RWPE1 (cell line): ENCODE measurements at regions not wholly inside any gene's neighbourhood (a gene's known extent, or its start where the extent isn't known, plus 50 kb on each side); places are given as distances from the start of the nearest gene placed in this dataset.

Experiments
- CTCF ChIA-PET: fragments of 350-600 bp; sonication (Branson Sonifier 250); formaldehyde crosslinking; extraction: SDS; loops from one replicate; lab custom pipeline; 2021; lab: Yijun Ruan, JAX
- POLR2A ChIA-PET: fragments of 400-600 bp; formaldehyde crosslinking; extraction: SDS; loops from one replicate; lab custom pipeline; 2020; ENCODE audit warnings: antibody characterized with exemption; ENCODE audit not compliant: low non-redundant PET; lab: Yijun Ruan, JAX
- DNase-seq: peaks from one replicate; pipeline ENCODE4 v3.0.0; 2012; ENCODE audit warnings: low spot score
- H3K27ac ChIP-seq: fragments of 450-650 bp; 2 replicates; pipeline ENCODE4 v1.5.1; 2017
- CTCF ChIP-seq: fragments of 450-650 bp; conservative IDR thresholded peaks from 2 replicates; pipeline ENCODE4 v1.5.1; 2017; ENCODE audit warnings: low read depth, mild to moderate bottlenecking

GRCh38 chr11:42265072-42265471 lies 805.6 kb upstream of the LRRC4C start:
- no peak for TF ChIP-seq CTCF
- ChIA-PET CTCF (interaction anchor here (0.7 kb wide), 1 partner anchor 138 kb away, joined by 3 read pairs; no protein-coding TSS in a partner anchor), POLR2A (no interaction called here)
- no peak overlapping the region for H3K27ac ChIP-seq
- DNase-seq: no peak

DNA sequence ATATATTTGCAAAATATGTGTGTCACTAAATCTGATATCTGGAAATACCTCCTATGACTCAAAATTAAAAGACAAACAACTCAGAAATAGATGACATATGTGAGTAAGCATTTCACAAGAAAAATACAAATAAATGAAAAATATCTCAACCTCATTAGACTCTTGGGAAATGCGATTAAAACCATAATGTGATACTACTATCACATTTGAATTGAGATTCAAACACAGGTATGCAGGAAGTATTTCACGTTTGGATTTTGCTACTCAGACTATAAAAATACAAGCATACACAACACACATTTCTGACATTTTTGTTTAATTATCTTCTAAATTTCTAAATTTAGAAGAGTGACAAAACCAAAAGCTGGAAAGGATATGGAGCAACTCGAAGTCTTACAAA lies 811.9 kb upstream of the LRRC4C start:
- DNase-seq: no peak
- POLR2A ChIA-PET: no interaction called here

GRCh38 chr11:42273977-42274376 lies 814.5 kb upstream of the LRRC4C start:
- H3K27ac ChIP-seq: no peak overlapping the region
- ChIA-PET POLR2A (no interaction called here), CTCF (no interaction called here)
- TF ChIP-seq CTCF: no peak
- DNase-seq: no peak

More for the DNA sequence above, 811.9 kb upstream of the LRRC4C start:
- CTCF ChIA-PET: interaction anchor here (0.6 to 0.7 kb wide), 2 partner anchors 12 to 961 kb away, joined by 3 read pairs; no protein-coding TSS in a partner anchor
- TF ChIP-seq CTCF: no peak
- no peak overlapping the region for H3K27ac ChIP-seq

GRCh38 chr11:42296910-42297309 lies 837.5 kb upstream of the LRRC4C start:
- CTCF ChIA-PET: no interaction called here
- POLR2A ChIA-PET: no interaction called here
- no peak for DNase-seq
- H3K27ac ChIP-seq: no peak overlapping the region
- TF ChIP-seq CTCF: no peak

DNA sequence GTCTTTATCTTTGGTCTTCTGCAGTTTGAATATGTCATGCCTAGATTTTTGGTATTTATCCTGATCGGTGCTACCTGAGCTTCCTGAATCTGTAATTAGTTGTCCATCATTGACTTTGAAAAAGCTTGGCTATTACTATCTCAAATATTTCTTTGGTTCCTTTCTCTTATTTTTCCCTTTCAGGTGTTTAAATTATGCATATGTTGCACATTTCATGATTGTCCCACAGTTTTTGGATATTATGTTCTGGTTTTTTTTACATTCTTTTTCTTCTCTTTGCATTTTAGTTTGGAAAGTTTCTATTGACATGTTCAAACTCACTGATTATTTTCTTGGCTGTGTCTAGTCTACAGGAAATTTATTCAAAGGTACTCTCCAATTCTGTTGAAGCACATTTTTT lies 840.3 kb upstream of the LRRC4C start:
- TF ChIP-seq CTCF: no peak
- CTCF ChIA-PET: interaction anchor here (0.6 kb wide), 1 partner anchor 668 kb away, joined by 4 read pairs; no protein-coding TSS in a partner anchor
- POLR2A ChIA-PET: no interaction called here
- H3K27ac ChIP-seq: no peak overlapping the region
- DNase-seq: no peak

GRCh38 chr11:42301777-42302176 lies 842.3 kb upstream of the LRRC4C start:
- TF ChIP-seq CTCF: no peak
- no peak overlapping the region for H3K27ac ChIP-seq
- no peak for DNase-seq
- POLR2A ChIA-PET: no interaction called here
- CTCF ChIA-PET: no interaction called here
